Heart right ventricle (tissue), 16 donors: ENCODE measurements at regions not wholly inside any gene's neighbourhood (a gene's known extent, or its start where the extent isn't known, plus 50 kb on each side); places are given as distances from the start of the nearest gene placed in this dataset.
A peak's percentile ranks its signal among the peaks of the same experiment; 100 is the strongest.

Experiments
- ATAC-seq, 8 donors: fragments of 200-7000 bp; cut with Tn5 transposase; one replicate each; pipeline ENCODE4 v1.9.1; 2020; ENCODE audit warnings: mild to moderate bottlenecking in 8 of 8, moderate library complexity in 8 of 8, moderate number of reproducible peaks in 1 of 8
- DNase-seq, 2 donors: peaks; one replicate each; pipeline ENCODE4 v3.0.0-alpha.2; 2020
- H3K27ac ChIP-seq, 10 donors: fragments of 200-600 bp; sonication (generic) in 2 of 10; one replicate each; pipeline versions ENCODE4 v1.5.0 to v1.8.0; 2020 to 2022; ENCODE audit warnings: mild to moderate bottlenecking in 3 of 10
- H3K27me3 ChIP-seq, 7 donors: fragments of 200-600 bp; one replicate each; pipeline ENCODE4 v1.8.0; 2021 to 2022; ENCODE audit warnings: mild to moderate bottlenecking in 2 of 7
- H3K36me3 ChIP-seq, 9 donors: fragments of 200-600 bp; sonication (generic) in 1 of 9; one replicate each; pipeline versions ENCODE4 v1.5.0 to v1.8.0; 2020 to 2022; ENCODE audit warnings: mild to moderate bottlenecking in 2 of 9
- H3K4me1 ChIP-seq, 9 donors: fragments of 200-600 bp; sonication (generic) in 1 of 9; one replicate each; pipeline versions ENCODE4 v1.5.0 to v1.8.0; 2020 to 2022; ENCODE audit warnings: mild to moderate bottlenecking in 4 of 9
- H3K4me3 ChIP-seq, 10 donors: fragments of 200-600 bp; sonication (generic) in 2 of 10; one replicate each; pipeline versions ENCODE4 v1.5.0 to v1.8.0; 2020 to 2022; ENCODE audit warnings: mild to moderate bottlenecking in 7 of 10, moderate library complexity in 2 of 10
- H3K9me3 ChIP-seq, 11 donors: fragments of 200-600 bp in 10 of 11; sonication (generic) in 2 of 11; one replicate each; pipeline versions ENCODE4 v1.5.0 to v1.8.0; 2013 to 2022; ENCODE audit warnings: mild to moderate bottlenecking in 2 of 11, control low read depth in 1 of 11, moderate library complexity in 1 of 11
- WGBS, 2 donors: extraction: QIAGEN DNeasy Blood & Tissue Kit; methylation state at CpG; one replicate each; pipeline ENCODE4 v1.1.7; 2013; ENCODE audit warnings: inconsistent platforms in 1 of 2; 5-methylcytosine and 5-hydroxymethylcytosine counted together
- intact Hi-C, 10 donors: fragments of 100-400 bp; cut with DNase I; formaldehyde crosslinking; loops; one replicate each; pipeline versions ENCODE4 v1.11.1 to v1.14.2; 2022
- TF ChIP-seq, protein P1 (sequence below), 9 donors: fragments of 200-600 bp; sonication (generic) in 2 of 9; IDR thresholded peaks; one replicate each; pipeline versions ENCODE4 v1.5.0 to v1.8.0; 2021 to 2022; ENCODE audit warnings: antibody characterized with exemption in 9 of 9, mild to moderate bottlenecking in 5 of 9, moderate library complexity in 1 of 9
- donor health status: Arrhythmogenic right ventricular cardiomyopathy.
- donor health status: ischemic (EF 13 %, LVEDD 7.1; RV severe dilation, severe dysfunction).
- donor health status: healthy with polysubstance abuse.
- donor health status: DM: no; HTN: yes; CAD: no.
- donor health status: DM: no; HTN: no; CAD: no.
- donor health status: ischemic (EF 25% LVEDD 6.9; RV normal size, moderate dysfunction).
- donor health status: ischemic (EF 25% LVEDD 5.7; RV mildly dilated, moderate dysfunction).
- donor health status: healthy.
- donor health status: DM: yes; HTN: yes; CAD: no.
- donor health status: Ischemic cardiomyopathy.
- donor health status: ischemic (EF 35%, LVEDD 5.7; RV mildly dilated, moderate dysfunction).
- donor health status: nonischemic (EF 11% LVEDD 7.7; RV severe dilation, severe dysfunction).
- donor health status: DM: yes; HTN: yes; CAD: no.
- donor health status: PGD.
- donor health status: ischemic (EF 29% LVEDD 5.4; RV normal size, mild dysfunction).
- donor health status: nonischemic (EF 23%, LVEDD 6.1; RV moderate dilation, normal function).

- TF ChIP-seq, protein P1, sequence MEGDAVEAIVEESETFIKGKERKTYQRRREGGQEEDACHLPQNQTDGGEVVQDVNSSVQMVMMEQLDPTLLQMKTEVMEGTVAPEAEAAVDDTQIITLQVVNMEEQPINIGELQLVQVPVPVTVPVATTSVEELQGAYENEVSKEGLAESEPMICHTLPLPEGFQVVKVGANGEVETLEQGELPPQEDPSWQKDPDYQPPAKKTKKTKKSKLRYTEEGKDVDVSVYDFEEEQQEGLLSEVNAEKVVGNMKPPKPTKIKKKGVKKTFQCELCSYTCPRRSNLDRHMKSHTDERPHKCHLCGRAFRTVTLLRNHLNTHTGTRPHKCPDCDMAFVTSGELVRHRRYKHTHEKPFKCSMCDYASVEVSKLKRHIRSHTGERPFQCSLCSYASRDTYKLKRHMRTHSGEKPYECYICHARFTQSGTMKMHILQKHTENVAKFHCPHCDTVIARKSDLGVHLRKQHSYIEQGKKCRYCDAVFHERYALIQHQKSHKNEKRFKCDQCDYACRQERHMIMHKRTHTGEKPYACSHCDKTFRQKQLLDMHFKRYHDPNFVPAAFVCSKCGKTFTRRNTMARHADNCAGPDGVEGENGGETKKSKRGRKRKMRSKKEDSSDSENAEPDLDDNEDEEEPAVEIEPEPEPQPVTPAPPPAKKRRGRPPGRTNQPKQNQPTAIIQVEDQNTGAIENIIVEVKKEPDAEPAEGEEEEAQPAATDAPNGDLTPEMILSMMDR (IDR thresholded peaks at IDR 0.05) = no peak
- H3K36me3 ChIP-seq = no peaks in the 10 kb centered on the region
- H3K27me3 ChIP-seq = no peaks in the 10 kb centered on the region
- no peak overlapping the region for H3K4me3 ChIP-seq
- H3K4me1 ChIP-seq = no peaks in the 10 kb centered on the region
- DNase-seq (no peak), ATAC-seq (no peak)
- WGBS, 2 donors = 69 to 71% methylated on average over 1 of the region's 1 CpG
- H3K9me3 ChIP-seq = peaks cover 0 to 17% (median 5%) of the 10 kb centered on the region in 11 donors
- intact Hi-C loops = no loop called here
- H3K27ac ChIP-seq = no peak overlapping the region
These were observed 163.0 kb upstream of the TET2 start for GRCh38 chr4:104983615-104984179.

DNA sequence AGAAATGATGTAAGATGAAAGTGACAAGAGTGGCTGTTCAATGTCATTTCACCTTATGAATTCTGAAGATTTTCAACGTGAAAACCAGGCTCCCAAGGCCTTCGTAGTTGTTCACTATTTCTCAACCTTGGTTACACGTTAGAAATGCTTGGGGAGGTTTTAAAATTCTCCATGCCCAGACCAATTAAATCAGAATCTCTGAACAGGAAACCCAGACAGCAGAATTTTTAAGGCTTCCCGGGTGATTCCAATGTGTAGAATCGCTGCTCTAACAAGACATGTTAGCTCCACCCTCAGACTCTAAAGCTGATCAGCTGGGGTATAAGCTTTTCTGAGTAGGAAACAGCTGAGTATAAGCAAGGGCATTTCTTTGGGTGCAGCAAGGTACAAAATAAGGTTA, 160.4 kb upstream of the TET2 start:
- peaks cover 0 to 6% (median 0%) of the 10 kb centered on the region in 9 donors for H3K4me1 ChIP-seq
- no peaks in the 10 kb centered on the region for H3K36me3 ChIP-seq
- no peaks in the 10 kb centered on the region for H3K27me3 ChIP-seq
- H3K9me3 ChIP-seq = no peaks in the 10 kb centered on the region
- TF ChIP-seq, protein P1 (IDR thresholded peaks at IDR 0.05) = no peak
- no peak overlapping the region for H3K27ac ChIP-seq
- no peak for DNase-seq
- no peak overlapping the region for H3K4me3 ChIP-seq
- intact Hi-C loops = no loop called here
- WGBS, 2 donors = 72 to 75% methylated on average over 5 of the region's 5 CpGs
- no peak for ATAC-seq

GRCh38 chr4:104989371-104989770, 157.3 kb upstream of the TET2 start:
- Histone ChIP-seq H3K27ac (no peak overlapping the region), H3K36me3 (no peaks in the 10 kb centered on the region), H3K27me3 (no peaks in the 10 kb centered on the region), H3K9me3 (peaks cover 0 to 21% (median 4%) of the 10 kb centered on the region in 11 donors), H3K4me3 (no peak overlapping the region), H3K4me1 (peaks cover 0 to 6% (median 0%) of the 10 kb centered on the region in 9 donors)
- intact Hi-C loops = no loop called here
- WGBS, 2 donors = 37 to 38% methylated on average over 4 of the region's 4 CpGs
- ATAC-seq (peak in 1 of 8 donors; percentile 42), DNase-seq (peak in 1 of 2 donors; percentile 9)
- TF ChIP-seq, protein P1 (IDR thresholded peaks at IDR 0.05) = no peak

- Histone ChIP-seq H3K27ac (no peak overlapping the region), H3K4me1 (no peaks in the 10 kb centered on the region), H3K27me3 (no peaks in the 10 kb centered on the region), H3K36me3 (no peaks in the 10 kb centered on the region), H3K4me3 (no peak overlapping the region), H3K9me3 (peaks cover 0 to 3% (median 0%) of the 10 kb centered on the region in 11 donors)
- ATAC-seq = no peak
- intact Hi-C loops = no loop called here
- TF ChIP-seq, protein P1 (IDR thresholded peaks at IDR 0.05) = no peak
- DNase-seq = no peak
- 91 to 95% methylated on average over 6 of the region's 6 CpGs for WGBS, 2 donors
These were observed 144.4 kb upstream of the TET2 start for GRCh38 chr4:105002278-105002677.
